Liver (tissue), 8 donors: ENCODE measurements at regions not wholly inside any gene's neighbourhood (a gene's known extent, or its start where the extent isn't known, plus 50 kb on each side); places are given as distances from the start of the nearest gene placed in this dataset.

ENCODE experiments used
- DNase-seq: peaks from one replicate; pipeline ENCODE4 v3.0.0-alpha.2; 2017; ENCODE audit warnings: low spot score
- H3K27ac ChIP-seq, 2 donors: one replicate each; pipeline ENCODE4 v1.7.0; 2013; ENCODE audit warnings: inconsistent platforms in 2 of 2, low read length in 2 of 2, control low read depth in 1 of 2, low read depth in 1 of 2, mild to moderate bottlenecking in 1 of 2
- H3K27me3 ChIP-seq, 4 donors: one replicate each; pipeline versions ENCODE4 v1.6.1 to v1.7.0; 2013; ENCODE audit warnings: low read length in 3 of 4, inconsistent platforms in 1 of 4, mild to moderate bottlenecking in 1 of 4, moderate library complexity in 1 of 4; ENCODE audit not compliant: control insufficient read depth in 4 of 4, insufficient read depth in 4 of 4
- H3K36me3 ChIP-seq, 4 donors: one replicate each; pipeline versions ENCODE4 v1.6.1 to v1.7.0; 2013; ENCODE audit warnings: low read length in 3 of 4, mild to moderate bottlenecking in 3 of 4, low read depth in 1 of 4, moderate library complexity in 1 of 4; ENCODE audit not compliant: control insufficient read depth in 4 of 4, insufficient read depth in 3 of 4
- H3K4me1 ChIP-seq, 4 donors: one replicate each; pipeline versions ENCODE4 v1.6.1 to v1.7.0; 2013; ENCODE audit warnings: low read length in 3 of 4, mild to moderate bottlenecking in 3 of 4, moderate library complexity in 1 of 4; ENCODE audit not compliant: control insufficient read depth in 4 of 4, insufficient read depth in 4 of 4
- H3K4me3 ChIP-seq, 3 donors: one replicate each; pipeline versions ENCODE4 v1.6.1 to v1.7.0; 2013; ENCODE audit warnings: low read length in 3 of 3, control low read depth in 1 of 3, low read depth in 1 of 3, mild to moderate bottlenecking in 1 of 3
- H3K9ac ChIP-seq, 2 donors: one replicate each; pipeline ENCODE4 v1.7.0; 2013; ENCODE audit warnings: low read length in 2 of 2, mild to moderate bottlenecking in 2 of 2, moderate library complexity in 2 of 2, control low read depth in 1 of 2, low read depth in 1 of 2
- H3K9me3 ChIP-seq, 4 donors: one replicate each; pipeline versions ENCODE4 v1.6.1 to v1.7.0; 2013; ENCODE audit warnings: low read length in 3 of 4; ENCODE audit not compliant: control insufficient read depth in 4 of 4
- CTCF ChIP-seq: fragments of 150-350 bp; IDR thresholded peaks from 2 replicates; pipeline ENCODE4 v1.5.1; 2017; ENCODE audit warnings: improper control_type of control experiment, low read depth, low read length; ENCODE audit not compliant: missing input control
- EGR1 ChIP-seq, 2 donors: IDR thresholded peaks; 2 replicates each; pipeline ENCODE4 v1.6.1; 2016 to 2018; ENCODE audit warnings: antibody characterized with exemption in 2 of 2, low read depth in 2 of 2
- FOXA1 ChIP-seq: IDR thresholded peaks from 2 replicates; pipeline ENCODE4 v1.6.1; 2016; ENCODE audit warnings: antibody characterized with exemption
- FOXA2 ChIP-seq: IDR thresholded peaks from 2 replicates; pipeline ENCODE4 v1.6.1; 2016; ENCODE audit warnings: antibody characterized with exemption
- GABPA ChIP-seq, 2 donors: IDR thresholded peaks in 1 of 2; conservative IDR thresholded peaks in 1 of 2; 2 replicates each; pipeline ENCODE4 v1.6.1; 2016; ENCODE audit warnings: antibody characterized with exemption in 2 of 2, mild to moderate bottlenecking in 1 of 2, moderate library complexity in 1 of 2
- HNF4A ChIP-seq, 2 donors: conservative IDR thresholded peaks; 2 replicates each; pipeline ENCODE4 v1.6.1; 2016; ENCODE audit warnings: antibody characterized with exemption in 2 of 2, mild to moderate bottlenecking in 2 of 2
- HNF4G ChIP-seq: IDR thresholded peaks from 2 replicates; pipeline ENCODE4 v1.6.1; 2016; ENCODE audit warnings: antibody characterized with exemption
- JUND ChIP-seq, 2 donors: IDR thresholded peaks; 2 replicates each; pipeline ENCODE4 v1.6.1; 2016; ENCODE audit warnings: antibody characterized with exemption in 2 of 2
- MAX ChIP-seq: IDR thresholded peaks from 2 replicates; pipeline ENCODE4 v1.6.1; 2016; ENCODE audit warnings: antibody characterized with exemption
- NR2F2 ChIP-seq: IDR thresholded peaks from 2 replicates; pipeline ENCODE4 v1.6.1; 2016; ENCODE audit warnings: antibody characterized with exemption
- RAD21 ChIP-seq, 2 donors: IDR thresholded peaks; 2 replicates each; pipeline ENCODE4 v1.6.1; 2016; ENCODE audit warnings: antibody characterized with exemption in 2 of 2, mild to moderate bottlenecking in 2 of 2
- RXRA ChIP-seq, 2 donors: IDR thresholded peaks; 2 replicates each; pipeline ENCODE4 v1.6.1; 2017 to 2018; ENCODE audit warnings: antibody characterized with exemption in 2 of 2, mild to moderate bottlenecking in 1 of 2
- SP1 ChIP-seq: IDR thresholded peaks from 2 replicates; pipeline ENCODE4 v1.6.1; 2018; ENCODE audit warnings: antibody characterized with exemption, mild to moderate bottlenecking
- TAF1 ChIP-seq: conservative IDR thresholded peaks from 2 replicates; pipeline ENCODE4 v1.6.1; 2016; ENCODE audit warnings: antibody characterized with exemption, mild to moderate bottlenecking
- YY1 ChIP-seq: IDR thresholded peaks from 2 replicates; pipeline ENCODE4 v1.6.1; 2016; ENCODE audit warnings: antibody characterized with exemption, mild to moderate bottlenecking
- ZBTB33 ChIP-seq: IDR thresholded peaks from 2 replicates; pipeline ENCODE4 v1.6.1; 2016; ENCODE audit warnings: antibody characterized with exemption
- WGBS: extraction: QIAGEN DNeasy Blood & Tissue Kit; methylation state at CpG from one replicate; pipeline ENCODE4 v1.1.7; 2013; 5-methylcytosine and 5-hydroxymethylcytosine counted together
- TF ChIP-seq, protein P1 (sequence below): IDR thresholded peaks from 2 replicates; pipeline ENCODE4 v1.6.1; 2016; ENCODE audit warnings: antibody characterized with exemption
- TF ChIP-seq, protein P2 (sequence below): IDR thresholded peaks from 2 replicates; pipeline ENCODE4 v1.6.1; 2016; ENCODE audit warnings: antibody characterized with exemption, mild to moderate bottlenecking
- donor health status: healthy.
- donor health status: healthy.
- donor health status: healthy.
- donor health status: healthy.
- donor health status: healthy.

DNA sequence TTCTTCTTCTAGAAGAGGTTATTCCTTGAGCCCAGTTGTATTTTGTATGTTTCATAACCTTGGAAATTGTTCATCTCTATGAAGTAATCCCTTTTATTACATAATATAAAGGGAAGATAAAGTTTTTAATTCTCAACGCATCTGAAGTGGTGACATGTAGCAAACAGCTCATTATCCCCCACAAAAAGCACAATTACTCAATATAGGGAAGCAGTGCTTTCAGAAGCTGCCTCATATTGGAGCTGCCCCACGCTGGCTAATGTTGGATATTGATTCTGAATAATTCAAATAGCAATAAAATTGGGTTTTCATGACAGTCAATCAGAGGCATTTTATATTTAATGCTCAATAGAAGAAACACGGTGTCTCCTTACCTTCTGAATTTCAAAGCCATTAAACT lies 604.3 kb upstream of the RBFOX1 start:
- 71% methylated on average over 3 of the region's 3 CpGs for WGBS
- no peak for DNase-seq
- Histone ChIP-seq H3K9ac (no peak overlapping the region), H3K9me3 (no peaks in the 10 kb centered on the region), H3K27ac (no peak overlapping the region), H3K4me3 (no peak overlapping the region), H3K27me3 (peaks cover 0 to 6% (median 0%) of the 10 kb centered on the region in 4 donors), H3K36me3 (no peaks in the 10 kb centered on the region), H3K4me1 (no peaks in the 10 kb centered on the region)
- TF ChIP-seq FOXA1 (no peak), YY1 (no peak), HNF4G (no peak), TAF1 (no peak), GABPA (IDR thresholded peaks at IDR 0.05 in 1 of 2, conservative IDR thresholded peaks at IDR 0.05 in 1 of 2) (no peak), RAD21 (IDR thresholded peaks at IDR 0.05) (no peak), RXRA (IDR thresholded peaks at IDR 0.05) (no peak), ZBTB33 (no peak), EGR1 (IDR thresholded peaks at IDR 0.05; ENCODE audit: low read depth in 2 of 2) (no peak), SP1 (no peak)
- TF ChIP-seq, protein P1, sequence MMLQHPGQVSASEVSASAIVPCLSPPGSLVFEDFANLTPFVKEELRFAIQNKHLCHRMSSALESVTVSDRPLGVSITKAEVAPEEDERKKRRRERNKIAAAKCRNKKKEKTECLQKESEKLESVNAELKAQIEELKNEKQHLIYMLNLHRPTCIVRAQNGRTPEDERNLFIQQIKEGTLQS: no peak

DNA sequence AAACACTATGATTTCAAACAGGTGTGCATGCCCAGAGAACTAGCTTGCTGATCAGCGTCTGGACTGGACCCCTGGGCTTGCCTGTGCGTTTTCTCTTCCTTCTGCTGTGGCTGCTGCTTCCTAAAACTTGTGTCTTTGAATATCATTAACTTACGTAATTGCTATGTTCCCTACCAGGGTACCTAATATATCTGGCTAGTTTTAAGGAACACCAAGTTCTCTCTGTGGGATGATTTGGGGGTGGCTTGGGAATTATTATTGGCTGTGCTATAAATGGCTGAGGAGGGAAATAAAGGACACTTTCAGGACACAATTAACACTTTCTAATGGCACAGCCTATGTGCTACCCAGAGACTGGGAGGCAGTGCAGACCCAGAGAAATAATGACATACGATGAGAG lies 606.0 kb upstream of the RBFOX1 start:
- Histone ChIP-seq H3K4me3 (no peak overlapping the region), H3K9me3 (no peaks in the 10 kb centered on the region), H3K9ac (no peak overlapping the region), H3K27me3 (peaks cover 0 to 3% (median 0%) of the 10 kb centered on the region in 4 donors), H3K4me1 (no peaks in the 10 kb centered on the region), H3K36me3 (no peaks in the 10 kb centered on the region), H3K27ac (no peak overlapping the region)
- DNase-seq: no peak
- 60% methylated on average over 4 of the region's 4 CpGs for WGBS
- no peak for TF ChIP-seq MAX
- no peak for TF ChIP-seq RAD21 (IDR thresholded peaks at IDR 0.05)
- TF ChIP-seq ZBTB33: no peak
- TF ChIP-seq TAF1: no peak
- TF ChIP-seq YY1: no peak
- no peak for TF ChIP-seq HNF4A (conservative IDR thresholded peaks at IDR 0.05)
- no peak for TF ChIP-seq CTCF
- no peak for TF ChIP-seq JUND (IDR thresholded peaks at IDR 0.05)
- TF ChIP-seq, protein P2, sequence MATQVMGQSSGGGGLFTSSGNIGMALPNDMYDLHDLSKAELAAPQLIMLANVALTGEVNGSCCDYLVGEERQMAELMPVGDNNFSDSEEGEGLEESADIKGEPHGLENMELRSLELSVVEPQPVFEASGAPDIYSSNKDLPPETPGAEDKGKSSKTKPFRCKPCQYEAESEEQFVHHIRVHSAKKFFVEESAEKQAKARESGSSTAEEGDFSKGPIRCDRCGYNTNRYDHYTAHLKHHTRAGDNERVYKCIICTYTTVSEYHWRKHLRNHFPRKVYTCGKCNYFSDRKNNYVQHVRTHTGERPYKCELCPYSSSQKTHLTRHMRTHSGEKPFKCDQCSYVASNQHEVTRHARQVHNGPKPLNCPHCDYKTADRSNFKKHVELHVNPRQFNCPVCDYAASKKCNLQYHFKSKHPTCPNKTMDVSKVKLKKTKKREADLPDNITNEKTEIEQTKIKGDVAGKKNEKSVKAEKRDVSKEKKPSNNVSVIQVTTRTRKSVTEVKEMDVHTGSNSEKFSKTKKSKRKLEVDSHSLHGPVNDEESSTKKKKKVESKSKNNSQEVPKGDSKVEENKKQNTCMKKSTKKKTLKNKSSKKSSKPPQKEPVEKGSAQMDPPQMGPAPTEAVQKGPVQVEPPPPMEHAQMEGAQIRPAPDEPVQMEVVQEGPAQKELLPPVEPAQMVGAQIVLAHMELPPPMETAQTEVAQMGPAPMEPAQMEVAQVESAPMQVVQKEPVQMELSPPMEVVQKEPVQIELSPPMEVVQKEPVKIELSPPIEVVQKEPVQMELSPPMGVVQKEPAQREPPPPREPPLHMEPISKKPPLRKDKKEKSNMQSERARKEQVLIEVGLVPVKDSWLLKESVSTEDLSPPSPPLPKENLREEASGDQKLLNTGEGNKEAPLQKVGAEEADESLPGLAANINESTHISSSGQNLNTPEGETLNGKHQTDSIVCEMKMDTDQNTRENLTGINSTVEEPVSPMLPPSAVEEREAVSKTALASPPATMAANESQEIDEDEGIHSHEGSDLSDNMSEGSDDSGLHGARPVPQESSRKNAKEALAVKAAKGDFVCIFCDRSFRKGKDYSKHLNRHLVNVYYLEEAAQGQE: no peak
- no peak for TF ChIP-seq HNF4G
- no peak for TF ChIP-seq GABPA (IDR thresholded peaks at IDR 0.05 in 1 of 2, conservative IDR thresholded peaks at IDR 0.05 in 1 of 2)
- no peak for TF ChIP-seq NR2F2
- no peak for TF ChIP-seq FOXA1
- TF ChIP-seq SP1: no peak
- TF ChIP-seq EGR1 (IDR thresholded peaks at IDR 0.05; ENCODE audit: low read depth in 2 of 2): no peak
- TF ChIP-seq RXRA (IDR thresholded peaks at IDR 0.05): no peak
- TF ChIP-seq FOXA2: no peak
